ENCODE measurements at regions not wholly inside any gene's neighbourhood (a gene's known extent, or its start where the extent isn't known, plus 50 kb on each side); places are given as distances from the start of the nearest gene placed in this dataset.

DNA sequence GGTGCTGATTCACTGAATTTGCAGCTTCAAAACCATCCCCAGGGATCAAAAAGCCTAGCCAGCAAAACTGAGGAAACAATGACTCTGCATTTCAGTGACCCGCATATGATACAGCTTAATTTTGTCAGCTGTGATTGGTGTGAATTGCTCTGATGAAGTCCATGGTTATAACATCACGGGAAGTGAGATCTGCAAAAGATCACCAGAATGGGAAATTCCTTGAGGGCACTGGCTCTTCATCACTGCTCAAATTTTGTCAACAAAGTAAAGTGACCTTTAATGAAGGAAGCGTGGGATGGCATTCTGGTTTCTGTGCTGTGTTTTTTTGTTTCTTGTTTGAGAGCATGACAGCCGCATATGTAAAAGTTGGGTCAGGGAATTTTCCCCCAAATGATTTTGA is 745.9 kb downstream of the GATA3 start:
- Histone ChIP-seq H3K4me1 (ENCODE audit: control insufficient read depth in 4 of 4, insufficient read depth in 4 of 4, low read length in 3 of 4) (no peaks in the 10 kb centered on the region), H3K4me3 (ENCODE audit: low read depth in 1 of 3, low read length in 3 of 3) (no peak overlapping the region), H3K9ac (ENCODE audit: low read depth in 1 of 2, low read length in 2 of 2) (no peak overlapping the region), H3K36me3 (ENCODE audit: control insufficient read depth in 4 of 4, insufficient read depth in 3 of 4, low read depth in 1 of 4, low read length in 3 of 4) (no peaks in the 10 kb centered on the region), H3K27me3 (ENCODE audit: control insufficient read depth in 4 of 4, insufficient read depth in 4 of 4, low read length in 3 of 4) (no peaks in the 10 kb centered on the region), H3K27ac (ENCODE audit: low read depth in 1 of 2, low read length in 2 of 2) (no peak overlapping the region), H3K9me3 (ENCODE audit: control insufficient read depth in 4 of 4, low read length in 3 of 4) (no peaks in the 10 kb centered on the region)
- 63% methylated on average over 4 of the region's 4 CpGs for WGBS
- DNase-seq (ENCODE audit: low spot score): no peak
- no peak for TF ChIP-seq FOXA1 (IDR thresholded peaks at IDR 0.05)
- no peak for TF ChIP-seq GABPA (IDR thresholded peaks at IDR 0.05 in 1 of 2, conservative IDR thresholded peaks at IDR 0.05 in 1 of 2)
- TF ChIP-seq NR2F2 (IDR thresholded peaks at IDR 0.05): no peak
- TF ChIP-seq, protein P1, sequence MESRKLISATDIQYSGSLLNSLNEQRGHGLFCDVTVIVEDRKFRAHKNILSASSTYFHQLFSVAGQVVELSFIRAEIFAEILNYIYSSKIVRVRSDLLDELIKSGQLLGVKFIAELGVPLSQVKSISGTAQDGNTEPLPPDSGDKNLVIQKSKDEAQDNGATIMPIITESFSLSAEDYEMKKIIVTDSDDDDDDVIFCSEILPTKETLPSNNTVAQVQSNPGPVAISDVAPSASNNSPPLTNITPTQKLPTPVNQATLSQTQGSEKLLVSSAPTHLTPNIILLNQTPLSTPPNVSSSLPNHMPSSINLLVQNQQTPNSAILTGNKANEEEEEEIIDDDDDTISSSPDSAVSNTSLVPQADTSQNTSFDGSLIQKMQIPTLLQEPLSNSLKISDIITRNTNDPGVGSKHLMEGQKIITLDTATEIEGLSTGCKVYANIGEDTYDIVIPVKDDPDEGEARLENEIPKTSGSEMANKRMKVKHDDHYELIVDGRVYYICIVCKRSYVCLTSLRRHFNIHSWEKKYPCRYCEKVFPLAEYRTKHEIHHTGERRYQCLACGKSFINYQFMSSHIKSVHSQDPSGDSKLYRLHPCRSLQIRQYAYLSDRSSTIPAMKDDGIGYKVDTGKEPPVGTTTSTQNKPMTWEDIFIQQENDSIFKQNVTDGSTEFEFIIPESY (IDR thresholded peaks at IDR 0.05): no peak
- no peak for TF ChIP-seq EGR1 (IDR thresholded peaks at IDR 0.05; ENCODE audit: low read depth in 2 of 2)
- no peak for TF ChIP-seq TAF1 (conservative IDR thresholded peaks at IDR 0.05)
- TF ChIP-seq, protein P2, sequence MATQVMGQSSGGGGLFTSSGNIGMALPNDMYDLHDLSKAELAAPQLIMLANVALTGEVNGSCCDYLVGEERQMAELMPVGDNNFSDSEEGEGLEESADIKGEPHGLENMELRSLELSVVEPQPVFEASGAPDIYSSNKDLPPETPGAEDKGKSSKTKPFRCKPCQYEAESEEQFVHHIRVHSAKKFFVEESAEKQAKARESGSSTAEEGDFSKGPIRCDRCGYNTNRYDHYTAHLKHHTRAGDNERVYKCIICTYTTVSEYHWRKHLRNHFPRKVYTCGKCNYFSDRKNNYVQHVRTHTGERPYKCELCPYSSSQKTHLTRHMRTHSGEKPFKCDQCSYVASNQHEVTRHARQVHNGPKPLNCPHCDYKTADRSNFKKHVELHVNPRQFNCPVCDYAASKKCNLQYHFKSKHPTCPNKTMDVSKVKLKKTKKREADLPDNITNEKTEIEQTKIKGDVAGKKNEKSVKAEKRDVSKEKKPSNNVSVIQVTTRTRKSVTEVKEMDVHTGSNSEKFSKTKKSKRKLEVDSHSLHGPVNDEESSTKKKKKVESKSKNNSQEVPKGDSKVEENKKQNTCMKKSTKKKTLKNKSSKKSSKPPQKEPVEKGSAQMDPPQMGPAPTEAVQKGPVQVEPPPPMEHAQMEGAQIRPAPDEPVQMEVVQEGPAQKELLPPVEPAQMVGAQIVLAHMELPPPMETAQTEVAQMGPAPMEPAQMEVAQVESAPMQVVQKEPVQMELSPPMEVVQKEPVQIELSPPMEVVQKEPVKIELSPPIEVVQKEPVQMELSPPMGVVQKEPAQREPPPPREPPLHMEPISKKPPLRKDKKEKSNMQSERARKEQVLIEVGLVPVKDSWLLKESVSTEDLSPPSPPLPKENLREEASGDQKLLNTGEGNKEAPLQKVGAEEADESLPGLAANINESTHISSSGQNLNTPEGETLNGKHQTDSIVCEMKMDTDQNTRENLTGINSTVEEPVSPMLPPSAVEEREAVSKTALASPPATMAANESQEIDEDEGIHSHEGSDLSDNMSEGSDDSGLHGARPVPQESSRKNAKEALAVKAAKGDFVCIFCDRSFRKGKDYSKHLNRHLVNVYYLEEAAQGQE (IDR thresholded peaks at IDR 0.05): no peak
- TF ChIP-seq, protein P3, sequence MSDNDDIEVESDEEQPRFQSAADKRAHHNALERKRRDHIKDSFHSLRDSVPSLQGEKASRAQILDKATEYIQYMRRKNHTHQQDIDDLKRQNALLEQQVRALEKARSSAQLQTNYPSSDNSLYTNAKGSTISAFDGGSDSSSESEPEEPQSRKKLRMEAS (IDR thresholded peaks at IDR 0.05): no peak
- TF ChIP-seq SP1 (IDR thresholded peaks at IDR 0.05): no peak
- no peak for TF ChIP-seq HNF4G (IDR thresholded peaks at IDR 0.05)
- TF ChIP-seq JUND (IDR thresholded peaks at IDR 0.05): no peak
- TF ChIP-seq FOXA2 (IDR thresholded peaks at IDR 0.05): no peak
- no peak for TF ChIP-seq HNF4A (conservative IDR thresholded peaks at IDR 0.05)
- TF ChIP-seq RAD21 (IDR thresholded peaks at IDR 0.05): no peak
- TF ChIP-seq, protein P4, sequence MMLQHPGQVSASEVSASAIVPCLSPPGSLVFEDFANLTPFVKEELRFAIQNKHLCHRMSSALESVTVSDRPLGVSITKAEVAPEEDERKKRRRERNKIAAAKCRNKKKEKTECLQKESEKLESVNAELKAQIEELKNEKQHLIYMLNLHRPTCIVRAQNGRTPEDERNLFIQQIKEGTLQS (IDR thresholded peaks at IDR 0.05): no peak
- TF ChIP-seq, protein P5, sequence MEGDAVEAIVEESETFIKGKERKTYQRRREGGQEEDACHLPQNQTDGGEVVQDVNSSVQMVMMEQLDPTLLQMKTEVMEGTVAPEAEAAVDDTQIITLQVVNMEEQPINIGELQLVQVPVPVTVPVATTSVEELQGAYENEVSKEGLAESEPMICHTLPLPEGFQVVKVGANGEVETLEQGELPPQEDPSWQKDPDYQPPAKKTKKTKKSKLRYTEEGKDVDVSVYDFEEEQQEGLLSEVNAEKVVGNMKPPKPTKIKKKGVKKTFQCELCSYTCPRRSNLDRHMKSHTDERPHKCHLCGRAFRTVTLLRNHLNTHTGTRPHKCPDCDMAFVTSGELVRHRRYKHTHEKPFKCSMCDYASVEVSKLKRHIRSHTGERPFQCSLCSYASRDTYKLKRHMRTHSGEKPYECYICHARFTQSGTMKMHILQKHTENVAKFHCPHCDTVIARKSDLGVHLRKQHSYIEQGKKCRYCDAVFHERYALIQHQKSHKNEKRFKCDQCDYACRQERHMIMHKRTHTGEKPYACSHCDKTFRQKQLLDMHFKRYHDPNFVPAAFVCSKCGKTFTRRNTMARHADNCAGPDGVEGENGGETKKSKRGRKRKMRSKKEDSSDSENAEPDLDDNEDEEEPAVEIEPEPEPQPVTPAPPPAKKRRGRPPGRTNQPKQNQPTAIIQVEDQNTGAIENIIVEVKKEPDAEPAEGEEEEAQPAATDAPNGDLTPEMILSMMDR (IDR thresholded peaks at IDR 0.05; ENCODE audit: low read depth, low read length, missing input control): no peak
- TF ChIP-seq RXRA (IDR thresholded peaks at IDR 0.05): no peak
- TF ChIP-seq YY1 (IDR thresholded peaks at IDR 0.05): no peak
